ENCODE measurements at regions not wholly inside any gene's neighbourhood (a gene's known extent, or its start where the extent isn't known, plus 50 kb on each side); places are given as distances from the start of the nearest gene placed in this dataset.
"Not testable (repeated sequence)": the region's sequence is repeated elsewhere in the genome, so short reads cannot be mapped to it uniquely, and the experiment has no call there.

GRCh38 chr18:14321217-14321616 is 189.0 kb upstream of the ZNF519 start:
- not testable (repeated sequence) for DNase-seq

- not testable (repeated sequence) for DNase-seq
Observed at GRCh38 chr18:14301255-14301654, 169.0 kb upstream of the ZNF519 start.

- not testable (repeated sequence) for DNase-seq
Observed at GRCh38 chr18:14295081-14295480, 162.8 kb upstream of the ZNF519 start.

GRCh38 chr18:14285053-14285452 is 152.8 kb upstream of the ZNF519 start:
- no peak for DNase-seq

GRCh38 chr18:14275391-14275790 is 143.2 kb upstream of the ZNF519 start:
- DNase-seq, result not testable (repeated sequence)

GRCh38 chr18:14265637-14266410 is 133.6 kb upstream of the ZNF519 start:
- not testable (repeated sequence) for DNase-seq

- not testable (repeated sequence) for DNase-seq
Observed at GRCh38 chr18:14262786-14263185, 130.6 kb upstream of the ZNF519 start.

GRCh38 chr18:14250084-14250677 is 117.9 kb upstream of the ZNF519 start:
- not testable (repeated sequence) for DNase-seq

GRCh38 chr18:14239224-14239623 is 107.0 kb upstream of the ZNF519 start:
- DNase-seq, result not testable (repeated sequence)

- DNase-seq, result not testable (repeated sequence)
Observed at GRCh38 chr18:14236356-14237048, 104.3 kb upstream of the ZNF519 start.

GRCh38 chr18:14225286-14225679 is 93.0 kb upstream of the ZNF519 start:
- not testable (repeated sequence) for DNase-seq

GRCh38 chr18:14224551-14225285 is 92.5 kb upstream of the ZNF519 start:
- not testable (repeated sequence) for DNase-seq

GRCh38 chr18:14223919-14224318 is 91.7 kb upstream of the ZNF519 start:
- DNase-seq, result not testable (repeated sequence)

GRCh38 chr18:14223231-14223822 is 91.1 kb upstream of the ZNF519 start:
- DNase-seq, result not testable (repeated sequence)

- not testable (repeated sequence) for DNase-seq
Observed at GRCh38 chr18:14222354-14223221, 90.4 kb upstream of the ZNF519 start.

- no peak for DNase-seq
Observed at GRCh38 chr18:14221689-14222088, 89.5 kb upstream of the ZNF519 start.

- not testable (repeated sequence) for DNase-seq
Observed at GRCh38 chr18:14215952-14216351, 83.7 kb upstream of the ZNF519 start.

GRCh38 chr18:14203424-14203823 is 71.2 kb upstream of the ZNF519 start:
- DNase-seq, result not testable (repeated sequence)

- not testable (repeated sequence) for DNase-seq
Observed at GRCh38 chr18:14190776-14191442, 58.7 kb upstream of the ZNF519 start.

GRCh38 chr18:14189858-14190257 is 57.6 kb upstream of the ZNF519 start:
- DNase-seq, result no peak
